ENCODE measurements at regions not wholly inside any gene's neighbourhood (a gene's known extent, or its start where the extent isn't known, plus 50 kb on each side); places are given as distances from the start of the nearest gene placed in this dataset.

DNA sequence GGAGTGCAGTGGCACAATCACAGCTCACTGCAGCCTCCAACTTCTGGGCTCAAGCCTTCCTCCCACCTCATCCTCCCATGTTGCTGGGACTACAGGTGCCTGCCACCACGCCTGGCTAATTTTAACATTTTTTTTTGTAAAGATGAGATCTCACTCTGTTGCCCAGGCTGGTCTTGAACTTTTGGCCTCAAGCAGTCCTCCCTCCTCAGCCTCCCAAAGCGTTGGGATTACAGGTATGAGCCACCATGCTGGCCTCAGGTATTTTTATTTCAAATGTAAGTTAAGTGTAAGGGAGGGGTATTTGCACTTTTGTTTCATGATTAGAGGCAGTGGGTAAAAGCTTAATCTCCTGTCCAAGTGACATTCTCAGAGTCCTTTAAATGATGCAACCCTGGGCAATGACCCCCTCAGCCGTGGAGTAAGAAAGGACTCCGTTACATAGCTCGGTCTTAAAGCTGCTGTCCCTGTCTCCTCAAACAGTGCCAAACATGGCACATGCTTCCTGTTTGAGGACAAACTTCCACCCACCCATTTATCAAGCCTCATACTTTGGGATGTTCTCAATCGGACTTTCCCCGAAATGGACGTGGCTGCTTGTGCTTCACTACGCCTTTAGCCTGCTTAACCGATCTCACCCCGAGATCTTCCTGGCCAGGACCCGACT, 296.1 kb downstream of the BAMBI start:
- TF ChIP-seq, protein P1, sequence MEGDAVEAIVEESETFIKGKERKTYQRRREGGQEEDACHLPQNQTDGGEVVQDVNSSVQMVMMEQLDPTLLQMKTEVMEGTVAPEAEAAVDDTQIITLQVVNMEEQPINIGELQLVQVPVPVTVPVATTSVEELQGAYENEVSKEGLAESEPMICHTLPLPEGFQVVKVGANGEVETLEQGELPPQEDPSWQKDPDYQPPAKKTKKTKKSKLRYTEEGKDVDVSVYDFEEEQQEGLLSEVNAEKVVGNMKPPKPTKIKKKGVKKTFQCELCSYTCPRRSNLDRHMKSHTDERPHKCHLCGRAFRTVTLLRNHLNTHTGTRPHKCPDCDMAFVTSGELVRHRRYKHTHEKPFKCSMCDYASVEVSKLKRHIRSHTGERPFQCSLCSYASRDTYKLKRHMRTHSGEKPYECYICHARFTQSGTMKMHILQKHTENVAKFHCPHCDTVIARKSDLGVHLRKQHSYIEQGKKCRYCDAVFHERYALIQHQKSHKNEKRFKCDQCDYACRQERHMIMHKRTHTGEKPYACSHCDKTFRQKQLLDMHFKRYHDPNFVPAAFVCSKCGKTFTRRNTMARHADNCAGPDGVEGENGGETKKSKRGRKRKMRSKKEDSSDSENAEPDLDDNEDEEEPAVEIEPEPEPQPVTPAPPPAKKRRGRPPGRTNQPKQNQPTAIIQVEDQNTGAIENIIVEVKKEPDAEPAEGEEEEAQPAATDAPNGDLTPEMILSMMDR (IDR thresholded peaks at IDR 0.05; ENCODE audit: insufficient read depth, low read depth, low read length): no peak

DNA sequence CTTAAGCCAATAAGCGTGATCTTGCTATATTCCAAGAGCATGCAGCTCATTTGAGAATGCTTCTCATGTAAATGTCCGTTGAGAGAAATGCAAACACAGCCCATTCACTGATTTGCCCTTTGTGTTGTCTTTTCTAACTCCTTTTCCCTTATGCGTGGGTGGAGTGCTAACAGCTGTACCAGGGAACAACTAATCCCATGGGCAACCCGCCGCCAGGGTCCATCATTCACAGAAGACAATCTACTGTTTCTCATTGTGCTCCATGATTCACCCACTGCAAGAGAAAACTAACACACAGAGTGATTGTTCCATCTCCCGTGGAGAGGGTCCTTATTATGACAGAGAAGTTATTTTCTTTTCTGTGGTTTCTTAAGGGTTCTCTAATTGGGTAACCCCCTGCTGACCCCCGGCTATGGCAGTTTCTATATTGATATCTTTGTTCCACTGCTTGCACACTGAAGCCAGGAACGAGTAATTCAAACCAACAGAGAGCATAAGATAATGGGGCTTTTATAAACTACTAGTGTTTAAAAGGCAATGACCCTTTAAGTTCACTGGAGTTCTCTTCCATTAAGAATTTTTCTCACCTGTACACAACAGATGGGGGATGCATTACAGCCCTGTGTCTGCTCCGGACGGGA, 298.7 kb downstream of the BAMBI start:
- no peak for DNase-seq (ENCODE audit: low read depth)
- TF ChIP-seq, protein P1 (IDR thresholded peaks at IDR 0.05; ENCODE audit: insufficient read depth, low read depth, low read length): no peak
- no peak overlapping the region for H3K4me3 ChIP-seq (ENCODE audit: low read depth, low read length)

More for the DNA sequence above, 296.1 kb downstream of the BAMBI start:
- H3K4me3 ChIP-seq (ENCODE audit: low read depth, low read length): no peak overlapping the region
- no peak for DNase-seq (ENCODE audit: low read depth)

DNA sequence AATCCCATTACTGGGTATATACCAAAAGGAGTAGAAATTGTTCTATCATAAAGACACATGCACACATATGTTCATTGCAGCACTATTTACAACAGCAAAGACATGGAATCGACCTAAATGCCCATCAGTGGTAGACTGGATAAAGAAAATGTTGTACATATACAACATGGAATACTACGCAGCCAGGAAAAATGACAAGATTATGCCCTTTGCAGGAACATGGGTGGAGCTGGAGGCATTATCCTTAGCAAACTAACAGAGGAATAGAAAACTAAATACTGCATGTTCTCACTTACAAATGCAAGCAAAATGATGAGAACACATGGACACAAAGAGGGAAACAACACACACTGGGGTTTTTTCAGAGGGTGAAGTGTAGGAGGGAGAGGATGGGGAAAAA, 300.2 kb downstream of the BAMBI start:
- H3K4me3 ChIP-seq (ENCODE audit: low read depth, low read length): no peak overlapping the region
- no peak for DNase-seq (ENCODE audit: low read depth)
- TF ChIP-seq, protein P1 (IDR thresholded peaks at IDR 0.05; ENCODE audit: insufficient read depth, low read depth, low read length): no peak

DNA sequence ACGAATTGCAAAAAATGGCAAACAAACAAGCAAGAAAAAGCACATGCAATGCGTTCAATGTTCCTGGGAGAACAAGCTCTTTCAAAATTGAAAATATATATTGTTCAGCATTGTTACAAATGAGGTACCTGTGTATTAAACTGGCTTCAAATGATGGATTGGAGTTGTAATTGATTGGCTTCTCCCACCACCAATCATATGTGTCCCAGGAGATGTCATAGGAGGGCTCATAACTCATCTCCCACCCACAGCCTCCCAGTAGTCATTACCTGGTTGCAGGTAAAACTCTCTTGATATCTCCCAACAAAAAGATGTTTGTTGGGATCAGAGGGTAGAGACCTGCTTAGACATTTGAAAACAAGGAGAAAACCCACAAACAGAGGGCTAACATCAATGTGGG, 302.9 kb downstream of the BAMBI start:
- H3K4me3 ChIP-seq (ENCODE audit: low read depth, low read length): no peak overlapping the region
- DNase-seq (ENCODE audit: low read depth): no peak
- TF ChIP-seq, protein P1 (IDR thresholded peaks at IDR 0.05; ENCODE audit: insufficient read depth, low read depth, low read length): no peak

DNA sequence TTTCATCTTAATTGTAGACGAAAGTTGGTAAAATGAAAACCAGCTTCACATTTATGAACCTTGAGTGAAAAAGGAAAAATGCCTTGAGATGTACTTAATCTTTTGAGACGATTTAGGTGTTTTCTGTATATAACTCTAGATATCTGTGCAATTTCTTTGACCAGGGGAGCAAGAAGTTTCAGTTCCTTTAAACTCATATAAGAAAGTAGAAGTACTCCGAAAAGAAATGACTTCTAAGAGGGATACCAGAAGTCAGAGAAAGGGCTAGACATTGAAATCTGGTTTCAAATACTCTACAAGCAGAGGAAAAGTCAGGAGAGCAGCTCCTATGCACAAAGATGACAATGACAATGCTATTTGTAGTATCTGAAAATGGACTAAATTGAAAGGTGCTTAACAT, 303.7 kb downstream of the BAMBI start:
- DNase-seq (ENCODE audit: low read depth): no peak
- TF ChIP-seq, protein P1 (IDR thresholded peaks at IDR 0.05; ENCODE audit: insufficient read depth, low read depth, low read length): no peak
- no peak overlapping the region for H3K4me3 ChIP-seq (ENCODE audit: low read depth, low read length)

DNA sequence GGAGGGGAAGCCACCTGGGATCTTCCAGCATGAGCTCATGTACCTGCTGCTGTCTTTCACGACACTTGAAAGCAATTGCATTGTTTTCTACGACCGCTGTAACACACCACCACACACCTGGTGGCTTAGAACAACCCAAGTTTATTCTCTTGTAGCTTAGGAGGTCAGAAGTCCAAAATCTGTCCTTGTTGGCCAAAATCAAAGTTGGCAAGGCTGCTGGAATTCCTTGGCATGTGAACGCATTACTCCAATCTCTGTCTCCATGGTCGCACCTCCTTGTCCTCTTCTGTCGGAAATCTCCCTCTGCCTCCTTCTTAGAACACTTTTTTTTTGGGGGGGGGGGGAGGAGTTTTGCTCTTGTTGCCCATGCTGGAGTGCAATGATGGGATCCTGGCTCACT, 305.7 kb downstream of the BAMBI start:
- TF ChIP-seq, protein P1 (IDR thresholded peaks at IDR 0.05; ENCODE audit: insufficient read depth, low read depth, low read length): no peak
- H3K4me3 ChIP-seq (ENCODE audit: low read depth, low read length): no peak overlapping the region
- no peak for DNase-seq (ENCODE audit: low read depth)
